Lung microvascular endothelial cell (primary cell): ENCODE measurements at regions not wholly inside any gene's neighbourhood (a gene's known extent, or its start where the extent isn't known, plus 50 kb on each side); places are given as distances from the start of the nearest gene placed in this dataset.
A peak's percentile ranks its signal among the peaks of the same experiment; 100 is the strongest.

Source experiments
- DNase-seq, 2 donors: peaks; one replicate each; pipeline versions ENCODE4 v3.0.0 to v3.0.0-alpha.2; 2010; ENCODE audit warnings: low read depth in 2 of 2

GRCh38 chr4:133476063-133476462 lies 327.0 kb downstream of the PCDH10 start:
- DNase-seq = no peak

GRCh38 chr4:133474501-133474900 lies 325.4 kb downstream of the PCDH10 start:
- no peak for DNase-seq

- no peak for DNase-seq
Measured at GRCh38 chr4:133472244-133472643, 323.1 kb downstream of the PCDH10 start.

GRCh38 chr4:133467290-133467947 lies 318.3 kb downstream of the PCDH10 start:
- DNase-seq = no peak

- no peak for DNase-seq
Measured at GRCh38 chr4:133465022-133465421, 315.9 kb downstream of the PCDH10 start.

- DNase-seq = no peak
Measured at GRCh38 chr4:133464311-133464710, 315.2 kb downstream of the PCDH10 start.

- no peak for DNase-seq
Measured at GRCh38 chr4:133452678-133453077, 303.6 kb downstream of the PCDH10 start.

- DNase-seq = no peak
Measured at GRCh38 chr4:133450813-133451212, 301.7 kb downstream of the PCDH10 start.

- DNase-seq = no peak
Measured at GRCh38 chr4:133440404-133440803, 291.3 kb downstream of the PCDH10 start.

GRCh38 chr4:133439830-133440229 lies 290.7 kb downstream of the PCDH10 start:
- no peak for DNase-seq

- no peak for DNase-seq
Measured at GRCh38 chr4:133424605-133425004, 275.5 kb downstream of the PCDH10 start.

- no peak for DNase-seq
Measured at GRCh38 chr4:133403913-133404312, 254.8 kb downstream of the PCDH10 start.

- no peak for DNase-seq
Measured at GRCh38 chr4:133402616-133403015, 253.5 kb downstream of the PCDH10 start.

GRCh38 chr4:133394971-133395627 lies 246.0 kb downstream of the PCDH10 start:
- DNase-seq = no peak

- DNase-seq = no peak
Measured at GRCh38 chr4:133390198-133390855, 241.2 kb downstream of the PCDH10 start.

GRCh38 chr4:133389029-133389428 lies 239.9 kb downstream of the PCDH10 start:
- no peak for DNase-seq

GRCh38 chr4:133385161-133385954 lies 236.3 kb downstream of the PCDH10 start:
- DNase-seq = no peak

GRCh38 chr4:133379681-133380438 lies 230.8 kb downstream of the PCDH10 start:
- no peak for DNase-seq

GRCh38 chr4:133377286-133377685 lies 228.2 kb downstream of the PCDH10 start:
- DNase-seq = no peak

- DNase-seq = no peak
Measured at GRCh38 chr4:133372699-133373098, 223.6 kb downstream of the PCDH10 start.

- DNase-seq = peak in 1 of 2 donors; percentile 0
Measured at GRCh38 chr4:133355633-133356032, 206.5 kb downstream of the PCDH10 start.
